ENCODE measurements at regions not wholly inside any gene's neighbourhood (a gene's known extent, or its start where the extent isn't known, plus 50 kb on each side); places are given as distances from the start of the nearest gene placed in this dataset.

- Histone ChIP-seq H3K27me3 (ENCODE audit: control insufficient read depth, insufficient read depth) (no peaks in the 10 kb centered on the region), H3K27ac (ENCODE audit: low read length) (no peak overlapping the region), H3K4me3 (ENCODE audit: low read length) (no peak overlapping the region), H3K9me3 (ENCODE audit: control insufficient read depth, low read length) (no peaks in the 10 kb centered on the region), H3K4me1 (ENCODE audit: control insufficient read depth, insufficient read depth, low read length) (no peaks in the 10 kb centered on the region)
- 92% methylated on average over 2 of the region's 2 CpGs for WGBS
- intact Hi-C loops (cut with DNase I), result no loop called here
- ATAC-seq (no peak), DNase-seq (no peak)
Observed at GRCh38 chr1:208857465-208857864, 613.3 kb upstream of the PLXNA2 start.

- ATAC-seq, result no peak
- Histone ChIP-seq H3K4me3 (ENCODE audit: low read length) (no peak overlapping the region), H3K27ac (ENCODE audit: low read length) (no peak overlapping the region), H3K27me3 (ENCODE audit: control insufficient read depth, insufficient read depth) (no peaks in the 10 kb centered on the region), H3K4me1 (ENCODE audit: control insufficient read depth, insufficient read depth, low read length) (no peaks in the 10 kb centered on the region), H3K9me3 (ENCODE audit: control insufficient read depth, low read length) (no peaks in the 10 kb centered on the region)
- WGBS, result 75% methylated on average over 5 of the region's 5 CpGs
- intact Hi-C loops (cut with DNase I), result no loop called here
- no peak for DNase-seq
Observed at GRCh38 chr1:208858738-208859137, 614.6 kb upstream of the PLXNA2 start.

GRCh38 chr1:208864366-208864965 lies 620.3 kb upstream of the PLXNA2 start:
- no peak for DNase-seq
- ATAC-seq, result no peak
- no peaks in the 10 kb centered on the region for H3K9me3 ChIP-seq (ENCODE audit: control insufficient read depth, low read length)
- intact Hi-C loops (cut with DNase I), result no loop called here
- WGBS, result 74% methylated on average over 1 of the region's 1 CpG
- H3K27me3 ChIP-seq (ENCODE audit: control insufficient read depth, insufficient read depth), result no peaks in the 10 kb centered on the region
- no peaks in the 10 kb centered on the region for H3K4me1 ChIP-seq (ENCODE audit: control insufficient read depth, insufficient read depth, low read length)
- no peak overlapping the region for H3K27ac ChIP-seq (ENCODE audit: low read length)
- H3K4me3 ChIP-seq (ENCODE audit: low read length), result no peak overlapping the region

- no peak overlapping the region for H3K27ac ChIP-seq (ENCODE audit: low read length)
- DNase-seq (no peak), ATAC-seq (no peak)
- no peak overlapping the region for H3K4me3 ChIP-seq (ENCODE audit: low read length)
- WGBS, result 90% methylated on average over 3 of the region's 3 CpGs
- no peaks in the 10 kb centered on the region for H3K9me3 ChIP-seq (ENCODE audit: control insufficient read depth, low read length)
- no peaks in the 10 kb centered on the region for H3K4me1 ChIP-seq (ENCODE audit: control insufficient read depth, insufficient read depth, low read length)
- H3K27me3 ChIP-seq (ENCODE audit: control insufficient read depth, insufficient read depth), result no peaks in the 10 kb centered on the region
- intact Hi-C loops (cut with DNase I), result no loop called here
Observed at GRCh38 chr1:208866386-208866955, 622.3 kb upstream of the PLXNA2 start.

GRCh38 chr1:208868554-208868953 lies 624.4 kb upstream of the PLXNA2 start:
- ATAC-seq, result no peak

GRCh38 chr1:208874915-208875314 lies 630.7 kb upstream of the PLXNA2 start:
- 82% methylated on average over 1 of the region's 1 CpG for WGBS
- ATAC-seq, result no peak
- no peak overlapping the region for H3K4me3 ChIP-seq (ENCODE audit: low read length)
- H3K27ac ChIP-seq (ENCODE audit: low read length), result no peak overlapping the region
- no peaks in the 10 kb centered on the region for H3K4me1 ChIP-seq (ENCODE audit: control insufficient read depth, insufficient read depth, low read length)
- DNase-seq, result no peak
- no peaks in the 10 kb centered on the region for H3K27me3 ChIP-seq (ENCODE audit: control insufficient read depth, insufficient read depth)
- H3K9me3 ChIP-seq (ENCODE audit: control insufficient read depth, low read length), result no peaks in the 10 kb centered on the region
- intact Hi-C loops (cut with DNase I), result no loop called here

More at GRCh38 chr1:208868554-208868953, 624.4 kb upstream of the PLXNA2 start:
- Histone ChIP-seq H3K27me3 (ENCODE audit: control insufficient read depth, insufficient read depth) (no peaks in the 10 kb centered on the region), H3K4me3 (ENCODE audit: low read length) (no peak overlapping the region), H3K27ac (ENCODE audit: low read length) (no peak overlapping the region), H3K4me1 (ENCODE audit: control insufficient read depth, insufficient read depth, low read length) (no peaks in the 10 kb centered on the region), H3K9me3 (ENCODE audit: control insufficient read depth, low read length) (no peaks in the 10 kb centered on the region)
- DNase-seq, result no peak
- WGBS, result 81% methylated on average over 2 of the region's 2 CpGs
- intact Hi-C loops (cut with DNase I), result no loop called here

GRCh38 chr1:208879022-208879421 lies 634.8 kb upstream of the PLXNA2 start:
- WGBS, result 64% methylated on average over 3 of the region's 3 CpGs
- H3K27ac ChIP-seq (ENCODE audit: low read length), result no peak overlapping the region
- DNase-seq (no peak), ATAC-seq (no peak)
- no peaks in the 10 kb centered on the region for H3K4me1 ChIP-seq (ENCODE audit: control insufficient read depth, insufficient read depth, low read length)
- H3K27me3 ChIP-seq (ENCODE audit: control insufficient read depth, insufficient read depth), result no peaks in the 10 kb centered on the region
- intact Hi-C loops (cut with DNase I), result no loop called here
- no peaks in the 10 kb centered on the region for H3K9me3 ChIP-seq (ENCODE audit: control insufficient read depth, low read length)
- H3K4me3 ChIP-seq (ENCODE audit: low read length), result no peak overlapping the region

- no peaks in the 10 kb centered on the region for H3K27me3 ChIP-seq (ENCODE audit: control insufficient read depth, insufficient read depth)
- no peak overlapping the region for H3K4me3 ChIP-seq (ENCODE audit: low read length)
- H3K4me1 ChIP-seq (ENCODE audit: control insufficient read depth, insufficient read depth, low read length), result no peaks in the 10 kb centered on the region
- intact Hi-C loops (cut with DNase I), result no loop called here
- no peaks in the 10 kb centered on the region for H3K9me3 ChIP-seq (ENCODE audit: control insufficient read depth, low read length)
- DNase-seq, result no peak
- 56% methylated on average over 2 of the region's 2 CpGs for WGBS
- ATAC-seq, result peak in 1 of 2 donors; percentile 78
- no peak overlapping the region for H3K27ac ChIP-seq (ENCODE audit: low read length)
Observed at GRCh38 chr1:208880433-208881100, 636.4 kb upstream of the PLXNA2 start.

- Histone ChIP-seq H3K4me1 (ENCODE audit: control insufficient read depth, insufficient read depth, low read length) (no peaks in the 10 kb centered on the region), H3K27ac (ENCODE audit: low read length) (no peak overlapping the region), H3K27me3 (ENCODE audit: control insufficient read depth, insufficient read depth) (no peaks in the 10 kb centered on the region), H3K9me3 (ENCODE audit: control insufficient read depth, low read length) (no peaks in the 10 kb centered on the region), H3K4me3 (ENCODE audit: low read length) (no peak overlapping the region)
- DNase-seq (no peak), ATAC-seq (no peak)
- intact Hi-C loops (cut with DNase I), result no loop called here
- WGBS, result 21% methylated on average over 1 of the region's 1 CpG
Observed at GRCh38 chr1:208885060-208885459, 640.9 kb upstream of the PLXNA2 start.

GRCh38 chr1:208885650-208886049 lies 641.5 kb upstream of the PLXNA2 start:
- H3K4me3 ChIP-seq (ENCODE audit: low read length), result no peak overlapping the region
- ATAC-seq (no peak), DNase-seq (no peak)
- H3K9me3 ChIP-seq (ENCODE audit: control insufficient read depth, low read length), result no peaks in the 10 kb centered on the region
- intact Hi-C loops (cut with DNase I), result no loop called here
- WGBS, result 86% methylated on average over 4 of the region's 4 CpGs
- H3K27ac ChIP-seq (ENCODE audit: low read length), result no peak overlapping the region
- no peaks in the 10 kb centered on the region for H3K27me3 ChIP-seq (ENCODE audit: control insufficient read depth, insufficient read depth)
- no peaks in the 10 kb centered on the region for H3K4me1 ChIP-seq (ENCODE audit: control insufficient read depth, insufficient read depth, low read length)

- Histone ChIP-seq H3K9me3 (ENCODE audit: control insufficient read depth, low read length) (no peaks in the 10 kb centered on the region), H3K27me3 (ENCODE audit: control insufficient read depth, insufficient read depth) (no peaks in the 10 kb centered on the region), H3K4me1 (ENCODE audit: control insufficient read depth, insufficient read depth, low read length) (no peaks in the 10 kb centered on the region), H3K27ac (ENCODE audit: low read length) (no peak overlapping the region), H3K4me3 (ENCODE audit: low read length) (no peak overlapping the region)
- intact Hi-C loops (cut with DNase I), result no loop called here
- WGBS, result 95% methylated on average over 2 of the region's 2 CpGs
- DNase-seq (no peak), ATAC-seq (no peak)
Observed at GRCh38 chr1:208888376-208888775, 644.2 kb upstream of the PLXNA2 start.
